Colonic mucosa (tissue), 4 donors: ENCODE measurements at regions not wholly inside any gene's neighbourhood (a gene's known extent, or its start where the extent isn't known, plus 50 kb on each side); places are given as distances from the start of the nearest gene placed in this dataset.

Source experiments
- DNase-seq: peaks from one replicate; pipeline ENCODE4 v3.0.0-alpha.2; 2020
- H3K27ac ChIP-seq: fragments of 200-600 bp; one replicate; pipeline ENCODE4 v1.8.0; 2021
- H3K27me3 ChIP-seq: fragments of 200-600 bp; one replicate; pipeline ENCODE4 v1.8.0; 2021
- H3K36me3 ChIP-seq: fragments of 200-600 bp; one replicate; pipeline ENCODE4 v1.8.0; 2021
- H3K4me1 ChIP-seq: fragments of 200-600 bp; one replicate; pipeline ENCODE4 v1.8.0; 2021; ENCODE audit warnings: mild to moderate bottlenecking
- H3K4me3 ChIP-seq: fragments of 200-600 bp; one replicate; pipeline ENCODE4 v1.8.0; 2021
- H3K9ac ChIP-seq, 2 donors: one replicate each; pipeline ENCODE4 v1.7.0; 2013; ENCODE audit warnings: control low read depth in 2 of 2, low read depth in 2 of 2, low read length in 2 of 2
- H3K9me3 ChIP-seq: fragments of 200-600 bp; one replicate; pipeline ENCODE4 v1.8.0; 2021
- intact Hi-C: fragments of 100-400 bp; cut with DNase I; formaldehyde crosslinking; loops from one replicate; pipeline ENCODE4 v1.14.1; 2022
- TF ChIP-seq, protein P1 (sequence below): fragments of 200-600 bp; IDR thresholded peaks from one replicate; pipeline ENCODE4 v1.8.0; 2022; ENCODE audit warnings: antibody characterized with exemption, mild to moderate bottlenecking
- donor health status: healthy.
- donor health status: DM: no; HTN: no; CAD: no.
- donor health status: DM: no; HTN: no; CAD: no.

DNA sequence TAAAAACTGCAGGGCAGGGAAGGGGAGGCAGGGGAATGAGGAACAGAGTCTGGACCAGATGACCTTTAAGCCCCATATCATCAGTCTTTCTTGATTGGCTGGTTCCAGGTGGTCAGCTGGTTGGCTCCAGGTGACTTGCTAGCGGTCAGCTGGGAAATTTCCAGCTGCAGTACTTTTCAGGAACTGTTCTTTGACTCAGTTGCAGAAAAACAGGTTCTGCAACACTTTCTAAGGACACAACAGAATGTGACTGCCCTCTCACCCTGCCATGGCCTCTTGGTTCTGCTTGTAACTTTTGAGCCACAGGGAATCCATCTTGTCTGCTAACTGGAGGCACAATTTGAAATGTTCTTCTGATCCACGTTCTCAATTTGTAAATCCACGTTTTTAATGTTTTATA lies 278.3 kb upstream of the LRATD1 start:
- intact Hi-C loops, result no loop called here
- DNase-seq, result no peak
- Histone ChIP-seq H3K4me3 (no peak overlapping the region), H3K36me3 (no peaks in the 10 kb centered on the region), H3K9me3 (no peaks in the 10 kb centered on the region), H3K4me1 (no peaks in the 10 kb centered on the region), H3K27me3 (no peaks in the 10 kb centered on the region), H3K27ac (no peak overlapping the region), H3K9ac (no peak overlapping the region)
- TF ChIP-seq, protein P1, sequence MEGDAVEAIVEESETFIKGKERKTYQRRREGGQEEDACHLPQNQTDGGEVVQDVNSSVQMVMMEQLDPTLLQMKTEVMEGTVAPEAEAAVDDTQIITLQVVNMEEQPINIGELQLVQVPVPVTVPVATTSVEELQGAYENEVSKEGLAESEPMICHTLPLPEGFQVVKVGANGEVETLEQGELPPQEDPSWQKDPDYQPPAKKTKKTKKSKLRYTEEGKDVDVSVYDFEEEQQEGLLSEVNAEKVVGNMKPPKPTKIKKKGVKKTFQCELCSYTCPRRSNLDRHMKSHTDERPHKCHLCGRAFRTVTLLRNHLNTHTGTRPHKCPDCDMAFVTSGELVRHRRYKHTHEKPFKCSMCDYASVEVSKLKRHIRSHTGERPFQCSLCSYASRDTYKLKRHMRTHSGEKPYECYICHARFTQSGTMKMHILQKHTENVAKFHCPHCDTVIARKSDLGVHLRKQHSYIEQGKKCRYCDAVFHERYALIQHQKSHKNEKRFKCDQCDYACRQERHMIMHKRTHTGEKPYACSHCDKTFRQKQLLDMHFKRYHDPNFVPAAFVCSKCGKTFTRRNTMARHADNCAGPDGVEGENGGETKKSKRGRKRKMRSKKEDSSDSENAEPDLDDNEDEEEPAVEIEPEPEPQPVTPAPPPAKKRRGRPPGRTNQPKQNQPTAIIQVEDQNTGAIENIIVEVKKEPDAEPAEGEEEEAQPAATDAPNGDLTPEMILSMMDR, result no peak

DNA sequence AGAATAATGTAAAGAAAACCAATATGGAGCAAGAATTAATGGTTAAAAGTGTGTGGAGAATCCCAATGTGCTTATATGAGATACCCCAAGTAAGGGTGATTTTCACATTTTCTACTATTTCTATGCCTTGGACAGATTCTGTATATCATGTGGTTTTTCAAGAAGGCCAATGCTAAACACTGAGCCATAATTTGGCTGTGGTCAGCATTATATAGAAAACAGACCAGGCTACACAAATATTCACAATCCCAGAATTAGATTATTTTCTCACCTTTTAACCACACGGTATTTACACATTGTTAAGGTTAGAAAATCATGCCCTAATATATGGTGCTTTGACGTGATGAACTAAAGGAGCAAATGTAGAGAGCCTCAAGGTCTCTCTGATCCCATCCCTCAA lies 277.4 kb upstream of the LRATD1 start:
- H3K9ac ChIP-seq, result no peak overlapping the region
- TF ChIP-seq, protein P1, result no peak
- no peaks in the 10 kb centered on the region for H3K36me3 ChIP-seq
- H3K4me1 ChIP-seq, result no peaks in the 10 kb centered on the region
- no peak for DNase-seq
- no peak overlapping the region for H3K4me3 ChIP-seq
- no peak overlapping the region for H3K27ac ChIP-seq
- no peaks in the 10 kb centered on the region for H3K9me3 ChIP-seq
- H3K27me3 ChIP-seq, result no peaks in the 10 kb centered on the region
- intact Hi-C loops, result no loop called here

DNA sequence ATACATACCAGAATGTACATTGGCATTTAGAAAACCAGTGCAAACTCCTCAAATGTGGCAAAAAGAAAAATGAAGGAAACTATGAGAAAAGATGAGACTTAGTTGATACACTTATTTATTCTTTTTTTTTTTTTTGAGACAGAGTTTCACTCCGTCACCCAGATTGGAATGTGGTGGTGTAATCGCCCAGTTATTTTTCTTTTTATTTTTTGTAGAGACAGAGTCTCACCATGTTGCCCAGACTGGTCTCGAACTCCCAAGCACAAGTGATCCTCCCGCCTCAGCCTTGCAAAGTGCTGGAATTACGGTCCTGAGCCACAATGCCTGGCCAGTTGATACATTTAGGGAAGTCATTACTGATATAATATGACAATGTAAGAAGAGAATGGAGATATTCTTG lies 274.2 kb upstream of the LRATD1 start:
- Histone ChIP-seq H3K36me3 (no peaks in the 10 kb centered on the region), H3K4me3 (no peak overlapping the region), H3K9ac (no peak overlapping the region), H3K4me1 (no peaks in the 10 kb centered on the region), H3K9me3 (no peaks in the 10 kb centered on the region), H3K27ac (no peak overlapping the region), H3K27me3 (no peaks in the 10 kb centered on the region)
- TF ChIP-seq, protein P1, result no peak
- DNase-seq, result no peak
- intact Hi-C loops, result no loop called here

DNA sequence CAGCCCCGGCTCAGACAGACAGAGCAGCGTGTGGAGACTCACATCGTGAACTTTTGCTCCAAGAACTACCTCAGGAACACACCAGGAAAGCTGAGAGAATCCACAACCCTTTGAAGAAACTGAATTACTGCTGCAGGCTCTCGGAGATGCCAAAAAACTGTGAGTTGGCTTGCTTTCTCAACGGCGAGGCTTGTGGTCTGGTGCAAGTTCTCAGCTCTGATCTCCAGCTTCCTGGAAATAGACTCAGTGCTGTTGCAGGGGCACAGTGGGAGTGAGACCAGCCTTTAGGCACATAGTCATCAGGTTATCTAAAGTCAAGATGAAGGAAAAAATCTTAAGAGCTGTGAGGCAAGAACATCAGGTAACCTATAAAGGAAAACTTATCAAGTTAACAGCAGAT lies 273.7 kb upstream of the LRATD1 start:
- Histone ChIP-seq H3K4me1 (no peaks in the 10 kb centered on the region), H3K4me3 (no peak overlapping the region), H3K9me3 (no peaks in the 10 kb centered on the region), H3K27ac (no peak overlapping the region), H3K27me3 (no peaks in the 10 kb centered on the region), H3K36me3 (no peaks in the 10 kb centered on the region), H3K9ac (no peak overlapping the region)
- TF ChIP-seq, protein P1, result no peak
- intact Hi-C loops, result no loop called here
- no peak for DNase-seq

DNA sequence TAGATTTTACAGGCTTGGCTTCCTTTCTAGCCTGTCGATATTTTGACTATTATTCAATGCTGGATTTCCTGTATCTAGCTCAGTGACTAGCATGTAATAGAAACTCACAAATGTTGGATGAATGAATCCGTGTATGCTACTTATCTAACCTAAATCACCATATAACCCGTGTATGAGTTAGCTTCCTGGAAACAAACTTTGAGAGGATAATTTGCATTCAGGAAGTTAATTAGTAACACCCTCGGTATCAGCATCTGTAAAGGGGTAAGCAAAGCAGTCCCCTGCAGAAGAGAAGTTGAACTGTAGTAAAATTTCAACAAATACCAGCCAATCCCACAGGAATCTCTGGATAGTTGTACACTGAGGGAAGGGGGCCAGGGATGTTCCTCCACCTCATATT lies 269.4 kb upstream of the LRATD1 start:
- TF ChIP-seq, protein P1, result no peak
- no peak overlapping the region for H3K27ac ChIP-seq
- H3K4me1 ChIP-seq, result no peaks in the 10 kb centered on the region
- H3K9me3 ChIP-seq, result no peaks in the 10 kb centered on the region
- intact Hi-C loops, result no loop called here
- no peak overlapping the region for H3K9ac ChIP-seq
- H3K27me3 ChIP-seq, result no peaks in the 10 kb centered on the region
- no peaks in the 10 kb centered on the region for H3K36me3 ChIP-seq
- H3K4me3 ChIP-seq, result no peak overlapping the region
- no peak for DNase-seq

DNA sequence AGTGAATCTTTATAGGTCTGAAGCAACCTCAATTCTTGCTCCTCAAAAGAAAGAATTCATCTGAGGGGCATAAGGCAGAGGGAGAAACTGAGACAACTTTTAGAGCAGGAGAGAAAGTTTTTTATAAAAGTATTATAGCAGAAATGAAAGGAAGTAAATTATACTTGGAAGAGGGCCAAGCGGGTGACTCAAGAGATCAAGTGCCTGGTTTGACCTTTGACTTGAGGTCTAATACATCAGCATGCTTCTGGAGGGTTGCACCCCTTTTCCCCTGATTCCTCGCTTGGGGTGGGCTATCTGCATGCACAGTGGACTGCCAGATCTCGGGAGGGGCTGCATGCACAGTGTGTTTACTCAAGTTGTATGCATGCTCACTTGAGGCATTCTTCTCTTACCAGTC lies 268.5 kb upstream of the LRATD1 start:
- Histone ChIP-seq H3K4me1 (no peaks in the 10 kb centered on the region), H3K27me3 (no peaks in the 10 kb centered on the region), H3K9me3 (no peaks in the 10 kb centered on the region), H3K27ac (no peak overlapping the region), H3K9ac (no peak overlapping the region), H3K36me3 (no peaks in the 10 kb centered on the region), H3K4me3 (no peak overlapping the region)
- TF ChIP-seq, protein P1, result no peak
- intact Hi-C loops, result no loop called here
- no peak for DNase-seq
